ENCODE measurements at regions not wholly inside any gene's neighbourhood (a gene's known extent, or its start where the extent isn't known, plus 50 kb on each side); places are given as distances from the start of the nearest gene placed in this dataset.

DNA sequence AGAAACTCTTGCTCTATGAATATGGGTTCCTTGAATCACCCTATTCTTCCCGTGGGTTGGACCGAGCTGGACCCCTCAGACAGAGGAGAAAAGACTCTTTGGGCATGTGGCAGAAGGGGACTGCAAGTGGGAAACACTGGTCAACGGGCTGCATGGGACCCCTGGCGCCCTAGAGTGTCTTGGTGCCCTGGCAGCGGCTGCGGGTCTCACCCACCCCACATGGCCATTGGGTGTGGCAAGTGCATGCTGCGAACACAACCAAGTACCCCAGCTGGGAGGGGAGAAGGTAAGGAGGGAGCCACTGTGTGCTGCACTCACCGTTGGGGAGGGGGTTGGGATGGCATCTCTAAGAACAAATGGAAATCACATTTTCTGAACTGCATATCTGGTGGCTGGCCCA is 438.8 kb upstream of the EYS start:
- intact Hi-C loops (cut with DNase I), result no loop called here
- Histone ChIP-seq H3K9me3 (no peaks in the 10 kb centered on the region), H3K27ac (no peak overlapping the region), H3K36me3 (no peaks in the 10 kb centered on the region), H3K4me1 (no peaks in the 10 kb centered on the region), H3K4me3 (no peak overlapping the region), H3K27me3 (no peaks in the 10 kb centered on the region)
- TF ChIP-seq, protein P1, sequence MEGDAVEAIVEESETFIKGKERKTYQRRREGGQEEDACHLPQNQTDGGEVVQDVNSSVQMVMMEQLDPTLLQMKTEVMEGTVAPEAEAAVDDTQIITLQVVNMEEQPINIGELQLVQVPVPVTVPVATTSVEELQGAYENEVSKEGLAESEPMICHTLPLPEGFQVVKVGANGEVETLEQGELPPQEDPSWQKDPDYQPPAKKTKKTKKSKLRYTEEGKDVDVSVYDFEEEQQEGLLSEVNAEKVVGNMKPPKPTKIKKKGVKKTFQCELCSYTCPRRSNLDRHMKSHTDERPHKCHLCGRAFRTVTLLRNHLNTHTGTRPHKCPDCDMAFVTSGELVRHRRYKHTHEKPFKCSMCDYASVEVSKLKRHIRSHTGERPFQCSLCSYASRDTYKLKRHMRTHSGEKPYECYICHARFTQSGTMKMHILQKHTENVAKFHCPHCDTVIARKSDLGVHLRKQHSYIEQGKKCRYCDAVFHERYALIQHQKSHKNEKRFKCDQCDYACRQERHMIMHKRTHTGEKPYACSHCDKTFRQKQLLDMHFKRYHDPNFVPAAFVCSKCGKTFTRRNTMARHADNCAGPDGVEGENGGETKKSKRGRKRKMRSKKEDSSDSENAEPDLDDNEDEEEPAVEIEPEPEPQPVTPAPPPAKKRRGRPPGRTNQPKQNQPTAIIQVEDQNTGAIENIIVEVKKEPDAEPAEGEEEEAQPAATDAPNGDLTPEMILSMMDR (IDR thresholded peaks at IDR 0.05), result no peak
- no peak for DNase-seq (ENCODE audit: low spot score in 2 of 2)

DNA sequence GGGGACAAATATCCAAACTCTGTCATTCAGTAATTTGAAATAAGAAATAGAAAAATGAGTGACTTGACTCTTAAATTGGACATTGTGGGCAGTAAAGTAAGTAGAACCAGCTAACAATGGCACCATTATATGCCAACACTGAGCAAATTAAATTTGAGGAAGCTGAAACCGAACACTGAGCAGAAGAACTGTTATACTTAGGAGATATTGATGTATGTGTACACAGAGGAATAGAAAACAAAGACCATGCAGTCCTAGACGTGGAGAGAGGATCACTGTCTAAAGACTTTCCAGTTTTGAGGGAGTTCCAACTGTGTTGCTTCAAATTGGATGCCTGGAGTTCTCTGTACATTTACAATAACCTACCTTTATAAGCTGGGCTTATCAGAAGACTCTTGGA is 427.0 kb upstream of the EYS start:
- DNase-seq (ENCODE audit: low spot score in 2 of 2), result no peak
- intact Hi-C loops (cut with DNase I), result no loop called here
- TF ChIP-seq, protein P1 (IDR thresholded peaks at IDR 0.05), result no peak
- H3K9me3 ChIP-seq, result no peaks in the 10 kb centered on the region
- no peak overlapping the region for H3K4me3 ChIP-seq
- no peaks in the 10 kb centered on the region for H3K36me3 ChIP-seq
- H3K27me3 ChIP-seq, result no peaks in the 10 kb centered on the region
- no peak overlapping the region for H3K27ac ChIP-seq
- H3K4me1 ChIP-seq, result no peaks in the 10 kb centered on the region

DNA sequence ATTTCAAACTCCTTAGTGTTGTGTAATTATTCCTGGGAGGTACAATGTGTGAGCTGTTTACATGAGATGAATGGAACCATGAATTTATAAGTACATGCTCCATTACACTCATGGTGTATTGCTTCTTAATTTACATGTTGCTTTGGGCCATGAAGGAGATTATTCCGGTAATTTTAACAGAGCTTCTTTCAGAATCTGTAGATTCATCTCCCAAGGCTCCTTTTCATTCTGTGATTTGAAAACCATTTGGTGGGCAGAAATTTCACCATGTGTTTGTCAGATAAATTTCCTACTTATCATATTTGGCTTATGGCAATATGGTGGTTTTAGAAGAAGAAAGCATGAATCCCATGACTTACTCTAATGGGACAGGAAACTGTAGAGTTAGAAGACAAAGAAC is 421.6 kb upstream of the EYS start:
- Histone ChIP-seq H3K27me3 (no peaks in the 10 kb centered on the region), H3K27ac (no peak overlapping the region), H3K4me3 (no peak overlapping the region), H3K36me3 (no peaks in the 10 kb centered on the region), H3K4me1 (no peaks in the 10 kb centered on the region), H3K9me3 (no peaks in the 10 kb centered on the region)
- intact Hi-C loops (cut with DNase I), result no loop called here
- DNase-seq (ENCODE audit: low spot score in 2 of 2), result no peak
- TF ChIP-seq, protein P1 (IDR thresholded peaks at IDR 0.05), result no peak

DNA sequence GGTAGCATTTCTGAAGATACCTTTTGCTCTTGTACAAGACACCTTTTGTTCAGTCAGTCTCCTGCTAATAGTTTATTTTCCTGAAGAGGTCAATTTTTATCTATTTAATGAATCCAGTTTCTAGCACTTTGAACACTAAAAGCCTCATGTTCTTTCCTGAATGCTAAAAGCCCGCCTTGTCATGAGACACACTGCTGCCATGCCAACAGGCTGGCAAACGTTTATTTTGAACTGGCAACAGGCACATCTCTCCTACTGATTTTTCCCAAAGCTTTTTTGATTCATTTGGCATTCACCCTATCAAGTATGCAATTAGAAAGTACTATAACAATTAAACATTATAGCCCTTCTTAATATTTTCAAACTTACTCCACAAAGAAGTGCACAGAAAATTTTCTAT is 421.2 kb upstream of the EYS start:
- intact Hi-C loops (cut with DNase I), result no loop called here
- Histone ChIP-seq H3K4me3 (no peak overlapping the region), H3K27ac (no peak overlapping the region), H3K9me3 (no peaks in the 10 kb centered on the region), H3K27me3 (no peaks in the 10 kb centered on the region), H3K4me1 (no peaks in the 10 kb centered on the region), H3K36me3 (no peaks in the 10 kb centered on the region)
- TF ChIP-seq, protein P1 (IDR thresholded peaks at IDR 0.05), result no peak
- no peak for DNase-seq (ENCODE audit: low spot score in 2 of 2)

DNA sequence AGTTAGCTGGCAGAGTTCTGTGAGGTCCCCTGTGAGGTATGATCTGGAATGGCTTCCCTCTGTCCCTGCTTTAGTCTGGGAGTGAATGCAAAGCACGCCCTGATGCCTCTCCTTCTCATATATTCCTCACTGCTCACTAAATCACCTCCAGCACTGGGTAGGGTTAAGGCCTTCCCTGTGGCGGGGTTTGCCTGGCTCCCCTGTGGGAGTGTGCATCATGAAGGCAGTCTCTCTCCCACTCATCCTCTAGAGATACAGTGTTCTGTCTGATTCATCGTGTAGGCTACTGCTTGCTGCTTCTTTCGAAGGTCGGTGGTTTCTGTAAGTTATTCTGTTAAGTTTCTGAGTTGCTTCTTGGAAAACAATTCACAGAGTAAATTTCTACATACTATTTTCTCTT is 420.0 kb upstream of the EYS start:
- TF ChIP-seq, protein P1 (IDR thresholded peaks at IDR 0.05), result no peak
- DNase-seq (ENCODE audit: low spot score in 2 of 2), result no peak
- no peaks in the 10 kb centered on the region for H3K36me3 ChIP-seq
- H3K27ac ChIP-seq, result no peak overlapping the region
- H3K9me3 ChIP-seq, result no peaks in the 10 kb centered on the region
- no peaks in the 10 kb centered on the region for H3K27me3 ChIP-seq
- intact Hi-C loops (cut with DNase I), result no loop called here
- no peak overlapping the region for H3K4me3 ChIP-seq
- no peaks in the 10 kb centered on the region for H3K4me1 ChIP-seq

DNA sequence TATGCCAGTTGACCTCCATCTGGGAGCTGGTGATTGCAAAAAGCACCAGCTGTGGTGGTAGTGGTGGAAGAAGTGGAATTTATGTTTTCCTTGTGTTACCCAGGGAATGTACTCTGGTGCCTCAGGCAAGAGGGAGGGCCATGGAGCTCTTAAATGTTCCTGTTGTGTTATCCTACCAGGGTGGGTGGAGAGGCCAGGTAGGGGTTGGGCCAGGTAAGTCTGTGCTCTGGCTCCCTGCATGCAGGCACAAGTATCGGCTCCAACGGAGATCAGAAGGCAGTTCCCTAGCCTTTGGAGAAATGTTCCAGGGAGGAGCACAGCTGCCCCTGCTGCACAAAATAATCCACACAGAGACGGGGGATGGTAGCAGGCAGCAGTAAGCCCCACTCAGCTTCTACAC is 419.3 kb upstream of the EYS start:
- no peak overlapping the region for H3K4me3 ChIP-seq
- intact Hi-C loops (cut with DNase I), result no loop called here
- TF ChIP-seq, protein P1 (IDR thresholded peaks at IDR 0.05), result no peak

More for the DNA sequence above, 419.3 kb upstream of the EYS start:
- H3K4me1 ChIP-seq, result no peaks in the 10 kb centered on the region
- H3K9me3 ChIP-seq, result no peaks in the 10 kb centered on the region
- H3K27ac ChIP-seq, result no peak overlapping the region
- no peaks in the 10 kb centered on the region for H3K36me3 ChIP-seq
- H3K27me3 ChIP-seq, result no peaks in the 10 kb centered on the region
- no peak for DNase-seq (ENCODE audit: low spot score in 2 of 2)

Data from ascending aorta (tissue), 2 donors.